ENCODE measurements at regions not wholly inside any gene's neighbourhood (a gene's known extent, or its start where the extent isn't known, plus 50 kb on each side); places are given as distances from the start of the nearest gene placed in this dataset.

GRCh38 chr2:186303091-186303490 is 183.0 kb upstream of the ZC3H15 start:
- TF ChIP-seq PHF8 (IDR thresholded peaks at IDR 0.05; ENCODE audit: borderline replicate concordance, low read length) = no peak
- no peak for TF ChIP-seq HMGN3 (IDR thresholded peaks at IDR 0.05; ENCODE audit: borderline replicate concordance, extremely low read depth, insufficient read length, low read depth, low read length)
- no peak for TF ChIP-seq ZBTB1 (CRISPR knock-in tag; IDR thresholded peaks at IDR 0.05; ENCODE audit: borderline replicate concordance, low read depth)
- TF ChIP-seq MTF1 (CRISPR knock-in tag; IDR thresholded peaks at IDR 0.05; ENCODE audit: borderline replicate concordance) = no peak
